LNCaP clone FGC (cell line): ENCODE measurements at regions not wholly inside any gene's neighbourhood (a gene's known extent, or its start where the extent isn't known, plus 50 kb on each side); places are given as distances from the start of the nearest gene placed in this dataset.
"Not testable (repeated sequence)": the region's sequence is repeated elsewhere in the genome, so short reads cannot be mapped to it uniquely, and the experiment has no call there.

Experiments used
- DNase-seq: peaks from one replicate; pipeline ENCODE4 v3.0.0-alpha.2; 2011; ENCODE audit warnings: low read depth
- H3K4me3 ChIP-seq: 2 replicates; pipeline ENCODE4 v1.5.1; 2011; ENCODE audit warnings: mild to moderate bottlenecking, low read depth, low read length, control low read depth
- CTCF ChIP-seq: IDR thresholded peaks from 2 replicates; pipeline ENCODE4 v1.5.1; 2012; ENCODE audit warnings: mild to moderate bottlenecking; ENCODE audit not compliant: control insufficient read depth, insufficient read depth; ENCODE audit errors: extremely low read depth

- TF ChIP-seq CTCF, result no peak
- H3K4me3 ChIP-seq, result no peak overlapping the region
- DNase-seq, result no peak
Measured at GRCh38 chr18:67408240-67408639, 108.3 kb downstream of the DSEL start.

GRCh38 chr18:67406714-67407113, 109.8 kb downstream of the DSEL start:
- no peak for DNase-seq
- no peak overlapping the region for H3K4me3 ChIP-seq
- TF ChIP-seq CTCF, result no peak

GRCh38 chr18:67402543-67402942, 114.0 kb downstream of the DSEL start:
- TF ChIP-seq CTCF, result no peak
- H3K4me3 ChIP-seq, result no peak overlapping the region
- DNase-seq, result no peak

GRCh38 chr18:67400502-67401117, 115.9 kb downstream of the DSEL start:
- H3K4me3 ChIP-seq, result no peak overlapping the region
- TF ChIP-seq CTCF, result no peak
- no peak for DNase-seq

GRCh38 chr18:67386032-67386431, 130.5 kb downstream of the DSEL start:
- no peak for DNase-seq
- H3K4me3 ChIP-seq, result no peak overlapping the region
- TF ChIP-seq CTCF, result no peak

GRCh38 chr18:67385455-67385854, 131.1 kb downstream of the DSEL start:
- DNase-seq, result no peak

GRCh38 chr18:67384057-67384456, 132.5 kb downstream of the DSEL start:
- not testable (repeated sequence) for DNase-seq

More at GRCh38 chr18:67385455-67385854, 131.1 kb downstream of the DSEL start:
- TF ChIP-seq CTCF, result no peak
- H3K4me3 ChIP-seq, result no peak overlapping the region

More at GRCh38 chr18:67384057-67384456, 132.5 kb downstream of the DSEL start:
- not testable (repeated sequence) for H3K4me3 ChIP-seq
